H1 (cell line): ENCODE measurements at regions not wholly inside any gene's neighbourhood (a gene's known extent, or its start where the extent isn't known, plus 50 kb on each side); places are given as distances from the start of the nearest gene placed in this dataset.

ENCODE experiments used
- CTCF ChIA-PET: fragments of 300-600 bp; sonication (Branson Sonifier 250); formaldehyde crosslinking; loops from one replicate; lab custom pipeline; 2021; ENCODE audit not compliant: partially characterized antibody; lab: Charles Lee
- POLR2A ChIA-PET: fragments of 300-600 bp; sonication (Branson Sonifier 250); formaldehyde crosslinking; loops from one replicate; lab custom pipeline; 2021; ENCODE audit warnings: inconsistent platforms; ENCODE audit not compliant: partially characterized antibody; lab: Charles Lee
- DNase-seq, 2 experiments: peaks; one replicate each; pipeline versions ENCODE4 v3.0.0 to v3.0.0-alpha.2; 2010 to 2022; ENCODE audit warnings: low spot score in 2 of 2, low read depth in 1 of 2, mixed read lengths in 1 of 2
- FAIRE-seq: peaks from 2 replicates; lab custom pipeline; 2011; peaks lifted over from hg19 to GRCh38; lab: Jason Lieb, UNC
- H2AFZ ChIP-seq: 2 replicates; pipeline ENCODE4 v1.8.1; 2012; ENCODE audit warnings: low read length, inconsistent platforms
- H2AK5ac ChIP-seq: 2 replicates; pipeline ENCODE4 v1.6.1; 2013; ENCODE audit warnings: low read depth, low read length
- H2BK120ac ChIP-seq: replicated peaks from 2 replicates; pipeline ENCODE3; 2013; ENCODE audit warnings: low read depth, low read length, inconsistent platforms
- H2BK12ac ChIP-seq: 2 replicates; pipeline ENCODE4 v1.6.1; 2013; ENCODE audit warnings: low read depth, low read length
- H2BK15ac ChIP-seq: 2 replicates; pipeline ENCODE4 v1.6.1; 2013; ENCODE audit warnings: low read length
- H2BK20ac ChIP-seq: 2 replicates; pipeline ENCODE4 v1.6.1; 2013; ENCODE audit warnings: low read length
- H2BK5ac ChIP-seq: 2 replicates; pipeline ENCODE4 v1.6.1; 2013; ENCODE audit warnings: low read depth, low read length
- H3K14ac ChIP-seq: 2 replicates; pipeline ENCODE4 v1.6.1; 2013; ENCODE audit warnings: inconsistent platforms; ENCODE audit not compliant: insufficient read length
- H3K18ac ChIP-seq: 2 replicates; pipeline ENCODE4 v1.6.1; 2013; ENCODE audit warnings: low read length; ENCODE audit errors: extremely low read depth
- H3K23ac ChIP-seq: 2 replicates; pipeline ENCODE4 v1.6.1; 2013; ENCODE audit warnings: inconsistent platforms; ENCODE audit not compliant: insufficient read length
- H3K23me2 ChIP-seq: 2 replicates; pipeline ENCODE4 v1.6.1; 2013; ENCODE audit warnings: low read depth, low read length
- H3K27ac ChIP-seq: 2 replicates; pipeline ENCODE4 v1.6.1; 2011; ENCODE audit warnings: low read depth, low read length, inconsistent platforms
- H3K27me3 ChIP-seq, 4 experiments: replicated peaks in 1 of 4; 1 replicate in 1 of 4; 2 replicates in 3 of 4; pipeline versions ENCODE4 v1.6.1 to v1.8.1; 2011 to 2013; ENCODE audit warnings: low read length in 3 of 4, mild to moderate bottlenecking in 3 of 4, inconsistent platforms in 2 of 4, mixed read lengths in 2 of 4, moderate library complexity in 1 of 4; ENCODE audit not compliant: control insufficient read depth in 3 of 4, insufficient read depth in 3 of 4; ENCODE audit errors: extremely low read depth in 1 of 4
- H3K36me3 ChIP-seq, 4 experiments: 2 replicates each; pipeline versions ENCODE4 v1.6.1 to v1.8.1; 2011 to 2013; ENCODE audit warnings: mild to moderate bottlenecking in 4 of 4, low read length in 3 of 4, moderate library complexity in 2 of 4, control low read depth in 1 of 4, inconsistent platforms in 1 of 4; ENCODE audit not compliant: insufficient read depth in 4 of 4, control insufficient read depth in 2 of 4
- H3K4ac ChIP-seq: replicated peaks from 2 replicates; pipeline ENCODE3; 2013; ENCODE audit warnings: low read length, low read depth, mixed read lengths, inconsistent platforms; ENCODE audit not compliant: insufficient read length
- H3K4me1 ChIP-seq, 4 experiments: replicated peaks in 1 of 4; 1 replicate in 1 of 4; 2 replicates in 3 of 4; pipeline versions ENCODE4 v1.6.1 to v1.8.1; 2011 to 2013; ENCODE audit warnings: low read length in 3 of 4, inconsistent platforms in 2 of 4, mixed read lengths in 1 of 4; ENCODE audit not compliant: insufficient read depth in 4 of 4, control insufficient read depth in 3 of 4
- H3K4me2 ChIP-seq, 2 experiments: 2 replicates each; pipeline versions ENCODE4 v1.6.1 to v1.8.1; 2011 to 2013; ENCODE audit warnings: low read depth in 2 of 2, low read length in 2 of 2, control low read depth in 1 of 2, inconsistent platforms in 1 of 2, mild to moderate bottlenecking in 1 of 2; ENCODE audit not compliant: insufficient read depth in 1 of 2
- H3K4me3 ChIP-seq, 4 experiments: fragments of 200-600, 300-600 bp in 1 of 4; sonication (generic), shearing (Covaris generic), sonication (Bioruptor Twin) in 1 of 4; 2 replicates each; pipeline versions ENCODE4 v1.5.1 to v1.8.1; 2011 to 2016; ENCODE audit warnings: low read length in 4 of 4, low read depth in 3 of 4, control low read depth in 2 of 4, inconsistent platforms in 2 of 4, mild to moderate bottlenecking in 2 of 4, mixed read lengths in 1 of 4, moderate library complexity in 1 of 4; ENCODE audit not compliant: insufficient read depth in 2 of 4; ENCODE audit errors: extremely low read depth in 1 of 4
- H3K56ac ChIP-seq: replicated peaks from 2 replicates; pipeline ENCODE3; 2013; ENCODE audit warnings: low read depth, mild to moderate bottlenecking, mixed read lengths, low read length, inconsistent platforms; ENCODE audit not compliant: insufficient read length
- H3K79me1 ChIP-seq: 2 replicates; pipeline ENCODE4 v1.6.1; 2013; ENCODE audit warnings: low read depth, low read length, control low read depth
- H3K79me2 ChIP-seq, 2 experiments: 2 replicates each; pipeline versions ENCODE4 v1.6.1 to v1.8.1; 2012 to 2013; ENCODE audit warnings: low read length in 2 of 2, mild to moderate bottlenecking in 2 of 2, inconsistent platforms in 1 of 2; ENCODE audit not compliant: insufficient read depth in 2 of 2, control insufficient read depth in 1 of 2
- H3K9ac ChIP-seq, 4 experiments: replicated peaks in 1 of 4; 1 replicate in 1 of 4; 2 replicates in 3 of 4; pipeline versions ENCODE4 v1.6.1 to v1.8.1; 2011 to 2013; ENCODE audit warnings: low read depth in 3 of 4, low read length in 3 of 4, control low read depth in 2 of 4, mild to moderate bottlenecking in 2 of 4, moderate library complexity in 2 of 4, inconsistent platforms in 1 of 4; ENCODE audit errors: extremely low read depth in 1 of 4
- H3K9me3 ChIP-seq, 2 experiments: 2 replicates each; pipeline versions ENCODE4 v1.6.1 to v1.8.1; 2012 to 2013; ENCODE audit warnings: mild to moderate bottlenecking in 2 of 2, moderate library complexity in 2 of 2, control low read depth in 1 of 2, inconsistent platforms in 1 of 2, low read depth in 1 of 2, low read length in 1 of 2, mixed read lengths in 1 of 2; ENCODE audit not compliant: insufficient read depth in 2 of 2
- H4K20me1 ChIP-seq, 2 experiments: replicated peaks in 1 of 2; 2 replicates each; pipeline versions ENCODE3 to v1.8.1; 2011 to 2013; ENCODE audit warnings: inconsistent platforms in 2 of 2, low read length in 2 of 2, mild to moderate bottlenecking in 1 of 2; ENCODE audit not compliant: insufficient read depth in 2 of 2, control insufficient read depth in 1 of 2
- H4K5ac ChIP-seq: 2 replicates; pipeline ENCODE4 v1.6.1; 2013; ENCODE audit warnings: low read length, low read depth, mixed read lengths, inconsistent platforms; ENCODE audit not compliant: insufficient read length
- H4K8ac ChIP-seq: 2 replicates; pipeline ENCODE4 v1.8.0; 2013; ENCODE audit warnings: mild to moderate bottlenecking, moderate library complexity, low read length, inconsistent platforms; ENCODE audit not compliant: insufficient read depth; ENCODE audit errors: extremely low read depth
- H4K91ac ChIP-seq: replicated peaks from 2 replicates; pipeline ENCODE3; 2013; ENCODE audit warnings: low read length, mixed read lengths, inconsistent platforms; ENCODE audit not compliant: insufficient read length
- CEBPB ChIP-seq: IDR thresholded peaks from 2 replicates; pipeline ENCODE4 v1.6.1; 2012; ENCODE audit warnings: low read depth, low read length
- CTBP2 ChIP-seq: IDR thresholded peaks from 2 replicates; pipeline ENCODE4 v1.7.0; 2011; ENCODE audit warnings: borderline replicate concordance, mild to moderate bottlenecking, moderate library complexity, mixed read lengths, low read length; ENCODE audit not compliant: insufficient read depth, insufficient read length
- GTF2F1 ChIP-seq: IDR thresholded peaks from 2 replicates; pipeline ENCODE4 v1.6.1; 2012; ENCODE audit warnings: low read depth, low read length, improper control_type of control experiment, borderline replicate concordance
- JUN ChIP-seq: IDR thresholded peaks from 2 replicates; pipeline ENCODE4 v1.6.1; 2011; ENCODE audit warnings: low read depth, mild to moderate bottlenecking, improper control_type of control experiment, low read length
- NRF1 ChIP-seq: IDR thresholded peaks from 2 replicates; pipeline ENCODE4 v1.6.1; 2011; ENCODE audit warnings: mild to moderate bottlenecking, low read depth, low read length, improper control_type of control experiment
- RXRA ChIP-seq: IDR thresholded peaks from 2 replicates; pipeline ENCODE4 v1.6.1; 2011; ENCODE audit warnings: low read depth, mild to moderate bottlenecking, low read length, moderate library complexity; ENCODE audit not compliant: insufficient read depth
- SIN3A ChIP-seq, 2 experiments: IDR thresholded peaks in 1 of 2; conservative IDR thresholded peaks in 1 of 2; 2 replicates each; pipeline ENCODE4 v1.6.1; 2011 to 2012; ENCODE audit warnings: low read length in 2 of 2, improper control_type of control experiment in 1 of 2, low read depth in 1 of 2, mild to moderate bottlenecking in 1 of 2
- SP1 ChIP-seq: IDR thresholded peaks from 2 replicates; pipeline ENCODE4 v1.6.1; 2011; ENCODE audit warnings: low read depth, low read length
- USF2 ChIP-seq: IDR thresholded peaks from 2 replicates; pipeline ENCODE4 v1.6.1; 2011; ENCODE audit warnings: low read length, improper control_type of control experiment

GRCh38 chr5:33227247-33227646, 213.5 kb upstream of the TARS1 start:
- Histone ChIP-seq H3K4me2 (no peak overlapping the region), H4K5ac (no peak overlapping the region), H3K27ac (no peak overlapping the region), H3K27me3 (no peaks in the 10 kb centered on the region), H3K9me3 (0 out of 4 replicates have a peak, but pooled peaks cover 0 to 2% of the 10 kb centered on the region in 2 experiments), H3K4me3 (no peak overlapping the region), H3K79me1 (no peaks in the 10 kb centered on the region), H4K91ac (no peak overlapping the region), H4K8ac (no peak overlapping the region), H3K18ac (no peak overlapping the region), H3K56ac (no peak overlapping the region), H3K79me2 (no peaks in the 10 kb centered on the region), H3K23ac (no peak overlapping the region), H3K9ac (no peak overlapping the region), H3K14ac (no peak overlapping the region), H4K20me1 (no peaks in the 10 kb centered on the region), H2AK5ac (no peak overlapping the region), H2BK5ac (no peak overlapping the region), H2BK15ac (no peak overlapping the region), H2AFZ (no peak overlapping the region), H3K23me2 (no peaks in the 10 kb centered on the region; the same call in 1 of the 2 replicates), H3K36me3 (no peaks in the 10 kb centered on the region), H3K4me1 (no peaks in the 10 kb centered on the region; a peak in 2 of 7 replicates), H3K4ac (no peak overlapping the region), H2BK20ac (no peak overlapping the region), H2BK12ac (no peak overlapping the region), H2BK120ac (no peak overlapping the region)
- FAIRE-seq (no peak), DNase-seq (no peak)
- TF ChIP-seq JUN = no peak
- no peak for TF ChIP-seq SP1
- TF ChIP-seq SIN3A (conservative IDR thresholded peaks at IDR 0.05 in 1 of 2, IDR thresholded peaks at IDR 0.05 in 1 of 2; ENCODE audit: low read depth in 1 of 2, low read length in 2 of 2) = no peak
- no peak for TF ChIP-seq RXRA
- TF ChIP-seq GTF2F1 = no peak
- no peak for TF ChIP-seq NRF1
- no peak for TF ChIP-seq USF2
- TF ChIP-seq CTBP2 = no peak
- TF ChIP-seq CEBPB = no peak
- CTCF ChIA-PET = interaction anchor here (1.4 kb wide), 1 partner anchor 72 kb away, joined by 3 read pairs; no protein-coding TSS in a partner anchor
- POLR2A ChIA-PET = no interaction called here
